K562 (cell line): ENCODE measurements at regions not wholly inside any gene's neighbourhood (a gene's known extent, or its start where the extent isn't known, plus 50 kb on each side); places are given as distances from the start of the nearest gene placed in this dataset.

Experiments
- CGGBP1 ChIP-seq: fragments of 250-450 bp; sonication (Bioruptor Pico); IDR thresholded peaks from 2 replicates; pipeline ENCODE4 v1.9.0; 2021; ENCODE audit warnings: mild to moderate bottlenecking
- CTCF ChIP-seq, 3 experiments: IDR thresholded peaks in 2 of 3; conservative IDR thresholded peaks in 1 of 3; 2 replicates each; pipeline ENCODE4 v1.5.1; 2011 to 2012; ENCODE audit warnings: low read length in 3 of 3, mild to moderate bottlenecking in 3 of 3, control low read depth in 2 of 3, improper control_type of control experiment in 1 of 3, inconsistent platforms in 1 of 3, low read depth in 1 of 3, mixed read lengths in 1 of 3, moderate library complexity in 1 of 3; ENCODE audit not compliant: insufficient read depth in 2 of 3
- E4F1 ChIP-seq: fragments of 250-450 bp; sonication (Bioruptor Pico); IDR thresholded peaks from 2 replicates; pipeline ENCODE4 v1.5.0; 2021; ENCODE audit warnings: mild to moderate bottlenecking, borderline replicate concordance
- KDM2B ChIP-seq: fragments of 250-450 bp; sonication (Bioruptor Pico); IDR thresholded peaks from 2 replicates; pipeline ENCODE4 v1.8.0; 2021; ENCODE audit warnings: mild to moderate bottlenecking, moderate library complexity
- MCM7 ChIP-seq, 2 experiments: fragments of 450-650 bp; IDR thresholded peaks; 2 replicates each; pipeline ENCODE4 v1.6.1; 2016 to 2018
- RAD21 ChIP-seq, 2 experiments: fragments of 250-450 bp in 1 of 2; fragments of 450-650 bp in 1 of 2; sonication (Bioruptor Pico) in 1 of 2; formaldehyde crosslinking in 1 of 2; IDR thresholded peaks in 1 of 2; conservative IDR thresholded peaks in 1 of 2; 2 replicates each; pipeline versions ENCODE4 v1.4.0 to v1.8.0; 2020 to 2022; ENCODE audit warnings: mild to moderate bottlenecking in 2 of 2, moderate library complexity in 1 of 2
- REST ChIP-seq, 2 experiments: fragments of 450-650 bp; formaldehyde crosslinking in 1 of 2; IDR thresholded peaks; 2 replicates each; pipeline versions ENCODE4 v1.4.0 to v1.6.1; 2014 to 2020; ENCODE audit warnings: mild to moderate bottlenecking in 2 of 2, borderline replicate concordance in 1 of 2, low read depth in 1 of 2
- ZFP1 ChIP-seq: fragments of 450-650 bp; formaldehyde crosslinking; IDR thresholded peaks from 2 replicates; pipeline ENCODE4 v1.4.0; 2020; ENCODE audit warnings: mild to moderate bottlenecking, mixed read lengths
- ZNF174 ChIP-seq: fragments of 250-450 bp; sonication (Bioruptor Pico); IDR thresholded peaks from 2 replicates; pipeline ENCODE4 v1.4.0; 2020; ENCODE audit warnings: mild to moderate bottlenecking
- ZNF316 ChIP-seq: fragments of 450-650 bp; IDR thresholded peaks from 2 replicates; pipeline ENCODE4 v1.6.1; 2016

GRCh38 chr5:102561894-102562760 is 63.3 kb upstream of the SLCO6A1 start (continued):
- TF ChIP-seq REST (IDR thresholded peaks at IDR 0.05; ENCODE audit: borderline replicate concordance), result no peak
- TF ChIP-seq REST (CRISPR knock-in tag; IDR thresholded peaks at IDR 0.05; ENCODE audit: low read depth), result no peak
- no peak for TF ChIP-seq ZNF174 (CRISPR knock-in tag)
- peak; percentile 48 to 59 (median 49) for TF ChIP-seq CTCF (IDR thresholded peaks at IDR 0.05 in 2 of 3, conservative IDR thresholded peaks at IDR 0.05 in 1 of 3; ENCODE audit: insufficient read depth in 2 of 3, low read depth in 1 of 3, low read length in 3 of 3)
- no peak for TF ChIP-seq MCM7 (IDR thresholded peaks at IDR 0.05)
- TF ChIP-seq ZNF316, result 0 out of 2 replicates have a peak, but pooled peaks have one; percentile 25
- no peak for TF ChIP-seq ZFP1 (CRISPR knock-in tag)
- TF ChIP-seq CGGBP1, result no peak
- TF ChIP-seq E4F1 (CRISPR knock-in tag), result no peak
- peak in 1 of 2 experiments; percentile 34; a peak in 1 of 4 replicates for TF ChIP-seq RAD21 (CRISPR knock-in tag; conservative IDR thresholded peaks at IDR 0.05 in 1 of 2, IDR thresholded peaks at IDR 0.05 in 1 of 2)
- no peak for TF ChIP-seq KDM2B (CRISPR knock-in tag)
- TF ChIP-seq, all 486 proteins: peak for 3
